ENCODE measurements at regions not wholly inside any gene's neighbourhood (a gene's known extent, or its start where the extent isn't known, plus 50 kb on each side); places are given as distances from the start of the nearest gene placed in this dataset.
"Not testable (repeated sequence)": the region's sequence is repeated elsewhere in the genome, so short reads cannot be mapped to it uniquely, and the experiment has no call there.

DNA sequence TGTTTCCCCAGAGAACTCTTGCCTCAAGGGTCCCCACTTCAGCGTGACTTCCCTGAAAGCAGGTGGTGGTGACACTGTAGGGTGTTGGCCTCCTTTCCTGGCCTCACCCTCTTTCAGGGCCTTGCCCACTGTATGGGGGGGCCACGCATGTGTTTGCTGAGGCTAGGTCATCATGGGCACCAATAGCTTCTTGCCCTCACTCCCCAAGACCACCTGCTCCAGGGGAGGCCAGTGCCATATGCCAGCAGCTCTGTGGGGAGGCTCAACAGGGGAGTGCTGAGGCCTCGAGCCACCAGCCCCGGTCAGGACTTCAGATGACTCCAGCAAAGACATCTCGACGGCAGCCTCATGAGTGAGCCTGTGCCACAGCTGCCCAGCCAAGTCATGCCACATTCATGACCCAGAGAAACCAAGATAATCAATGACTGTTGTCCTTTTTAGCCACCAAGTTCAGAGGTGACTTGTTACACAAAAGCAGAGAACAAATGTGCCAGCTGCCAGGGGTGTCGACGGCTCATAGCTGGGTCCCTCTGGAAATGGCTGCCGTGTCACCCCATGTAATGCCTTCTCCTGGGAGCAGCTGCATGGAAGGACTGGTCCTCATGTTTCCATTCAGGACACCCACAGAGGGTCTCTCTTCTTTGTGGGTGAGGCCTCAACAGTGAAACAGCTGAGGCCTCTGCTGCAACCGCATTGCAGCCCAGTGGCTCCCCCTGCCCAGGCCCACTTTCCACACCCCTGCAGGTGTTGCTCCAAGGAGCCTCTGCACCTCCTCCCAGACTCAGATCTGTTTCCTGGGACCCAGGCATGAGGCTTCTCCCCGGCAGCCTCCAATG is 162.2 kb downstream of the LAT start:
- not testable (repeated sequence) for DNase-seq (ENCODE audit: low read depth in 2 of 2)

DNA sequence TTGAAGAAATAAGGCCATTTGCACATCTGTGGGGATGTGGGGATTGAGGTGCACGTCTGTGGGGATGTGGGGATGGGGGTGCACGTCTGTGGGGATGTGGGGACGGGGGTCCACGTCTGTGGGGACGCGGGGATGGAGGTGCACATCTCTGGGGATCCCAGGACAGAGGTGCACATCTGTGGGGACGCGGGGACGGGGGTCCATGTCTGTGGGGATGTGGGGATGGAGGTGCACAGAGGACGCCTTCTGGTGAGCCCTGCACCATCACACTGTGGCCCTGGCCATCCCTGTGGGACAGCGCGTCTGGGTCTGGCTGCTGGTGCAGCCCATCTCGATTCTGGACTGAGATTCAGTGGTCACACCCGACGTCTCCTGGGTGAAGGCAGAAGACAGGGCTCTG is 161.4 kb downstream of the LAT start:
- DNase-seq (ENCODE audit: low read depth in 2 of 2): no peak

DNA sequence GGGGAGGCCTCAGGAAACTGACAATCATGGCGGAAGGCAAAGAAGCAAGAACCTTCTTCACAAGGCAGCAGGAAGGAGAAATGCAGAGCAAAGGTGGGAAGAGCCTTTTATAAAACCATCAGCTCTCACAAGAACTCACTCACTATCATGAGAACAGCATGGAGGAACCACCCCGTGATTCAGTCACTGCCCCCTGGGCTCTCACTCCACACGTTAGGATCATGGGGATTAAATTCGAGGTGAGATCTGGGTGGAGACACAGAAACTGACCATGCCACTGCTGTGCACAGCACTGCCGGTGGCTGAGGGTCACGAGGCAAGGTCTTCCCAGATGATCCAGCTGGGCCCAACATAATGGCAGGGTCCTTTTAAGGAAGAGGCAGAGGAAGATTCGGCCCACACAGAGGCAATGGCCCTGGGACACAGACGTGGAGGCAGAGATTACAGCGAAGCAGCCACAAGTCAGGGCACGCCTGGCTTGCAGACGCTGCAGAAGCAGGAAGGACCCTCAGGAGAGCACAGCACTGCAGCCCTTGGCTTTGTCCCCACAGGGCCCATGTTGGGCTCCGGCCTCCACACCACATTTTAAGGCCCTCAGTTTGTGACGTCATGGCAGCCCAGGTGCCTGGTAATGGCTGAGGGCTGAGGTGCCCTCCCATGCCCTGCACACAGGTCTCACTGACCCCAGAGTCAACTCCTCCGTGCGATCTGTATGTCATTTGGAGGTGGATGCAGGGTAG is 160.8 kb downstream of the LAT start:
- DNase-seq (ENCODE audit: low read depth in 2 of 2): not testable (repeated sequence)

- not testable (repeated sequence) for DNase-seq (ENCODE audit: low read depth in 2 of 2)
Measured at GRCh38 chr16:29145086-29145485, 160.2 kb downstream of the LAT start.

GRCh38 chr16:29144669-29145062 is 159.8 kb downstream of the LAT start:
- DNase-seq (ENCODE audit: low read depth in 2 of 2): not testable (repeated sequence)

DNA sequence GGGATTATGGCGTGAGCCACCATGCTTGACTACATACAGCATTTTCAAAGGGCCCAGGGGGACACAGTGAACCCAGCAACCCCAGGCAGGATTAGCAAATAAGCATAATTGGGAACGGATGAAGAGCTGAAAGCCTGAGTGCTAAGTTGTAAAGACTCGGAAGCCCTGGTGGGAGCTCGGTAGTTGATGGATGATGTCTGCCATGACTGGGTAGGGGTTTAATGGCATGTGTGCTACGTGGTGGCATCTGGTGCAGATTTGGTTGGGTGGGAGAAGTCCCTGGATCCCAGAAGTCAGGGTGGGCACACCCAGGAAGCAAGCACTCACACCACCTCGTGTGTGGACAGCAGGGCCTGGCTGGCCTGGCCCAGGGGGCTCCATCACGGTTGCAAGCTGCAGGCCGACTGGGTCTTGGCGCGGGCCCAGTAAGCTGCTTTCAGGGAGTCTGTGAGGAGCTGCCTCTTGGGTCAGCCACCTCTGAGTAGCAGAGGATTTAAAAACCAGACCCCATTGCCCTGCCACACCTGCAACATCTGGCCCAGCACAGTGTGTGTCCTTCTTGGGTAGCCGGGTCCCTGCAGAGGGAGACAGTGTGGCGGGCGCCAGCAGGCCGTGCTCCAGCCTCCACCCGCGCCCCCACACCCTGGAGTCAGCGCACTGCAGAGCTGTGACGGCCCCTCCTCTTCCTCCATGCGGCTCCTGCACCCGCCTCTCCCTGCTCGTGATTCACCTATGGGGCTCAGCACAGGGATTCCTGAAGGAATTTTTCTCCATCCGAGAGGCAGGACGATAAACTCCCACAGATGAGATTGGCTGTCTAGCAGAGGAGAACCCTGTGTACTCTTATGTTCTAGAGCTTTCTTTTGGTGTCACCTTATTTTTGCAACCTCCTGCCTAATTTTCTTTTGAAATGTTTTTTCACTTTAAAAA is 159.2 kb downstream of the LAT start:
- not testable (repeated sequence) for DNase-seq (ENCODE audit: low read depth in 2 of 2)

DNA sequence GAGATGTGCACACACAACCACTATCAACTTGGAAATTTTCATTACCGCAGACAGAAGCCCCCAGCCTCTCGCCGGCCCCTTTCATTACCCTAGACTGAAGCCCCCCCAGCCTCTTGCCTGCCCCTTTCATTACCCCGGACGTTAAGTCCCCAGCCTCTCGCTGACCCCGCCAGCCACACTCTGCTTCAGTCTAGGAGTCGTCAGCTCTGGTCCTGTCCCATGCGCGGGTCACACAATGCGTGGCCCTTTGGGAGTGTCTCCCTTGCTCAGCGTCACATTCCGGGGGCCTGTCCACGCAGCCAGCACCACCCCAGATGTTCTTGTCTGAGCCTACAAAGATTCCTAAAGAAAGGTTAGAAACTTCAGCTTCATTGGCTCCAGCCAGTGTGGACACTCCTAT is 157.7 kb downstream of the LAT start:
- not testable (repeated sequence) for DNase-seq (ENCODE audit: low read depth in 2 of 2)

- DNase-seq (ENCODE audit: low read depth in 2 of 2): no peak
Measured at GRCh38 chr16:29141586-29142324, 156.9 kb downstream of the LAT start.

GRCh38 chr16:29141121-29141520 is 156.3 kb downstream of the LAT start:
- DNase-seq (ENCODE audit: low read depth in 2 of 2): not testable (repeated sequence)

DNA sequence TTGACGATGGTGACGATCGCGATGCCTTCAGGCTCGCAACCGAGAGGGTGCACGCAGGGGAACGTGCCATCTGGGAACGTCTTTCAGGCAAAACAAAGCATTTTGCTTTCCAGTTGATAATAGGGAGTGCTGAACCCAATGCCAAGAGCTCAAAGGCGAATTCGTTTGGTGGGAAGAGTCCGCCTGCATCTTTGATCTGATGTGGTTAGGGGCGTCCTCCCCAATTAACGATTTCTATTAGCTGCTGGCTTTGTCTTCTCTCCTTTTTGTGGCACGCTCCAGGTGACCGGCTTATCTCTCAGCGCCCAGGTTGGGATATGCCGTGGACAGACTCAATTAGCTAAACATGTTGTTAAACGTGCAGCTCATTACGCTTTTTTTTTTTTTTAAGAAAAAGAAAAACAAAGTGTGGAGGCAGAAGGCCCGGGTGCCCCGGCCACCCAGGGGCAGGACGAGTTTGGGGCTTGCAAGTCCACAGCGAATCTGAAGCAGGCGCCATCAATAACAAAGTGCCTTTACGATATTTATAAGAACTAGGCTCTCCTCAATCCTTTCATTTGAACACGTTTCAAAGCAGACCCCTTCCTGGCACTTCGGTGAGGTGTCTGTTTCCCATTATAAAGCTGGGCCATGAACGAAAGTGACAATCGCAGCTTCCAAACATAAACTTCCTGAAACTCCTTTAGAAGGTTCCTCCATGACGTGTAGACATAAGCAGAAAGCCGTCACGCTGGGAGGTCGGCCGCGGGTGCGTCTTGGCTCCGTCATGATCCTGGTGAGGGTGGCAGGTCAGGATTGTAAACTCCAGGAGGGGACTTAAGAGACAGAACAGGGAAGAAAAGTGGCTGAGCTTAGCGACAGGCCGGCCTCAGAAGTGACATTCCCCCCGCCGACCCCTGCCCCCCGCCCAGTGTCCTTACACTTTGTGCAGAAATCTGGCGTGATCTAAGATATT is 155.3 kb downstream of the LAT start:
- DNase-seq (ENCODE audit: low read depth in 2 of 2): not testable (repeated sequence)

GRCh38 chr16:29139261-29139802 is 154.5 kb downstream of the LAT start:
- no peak for DNase-seq (ENCODE audit: low read depth in 2 of 2)

DNA sequence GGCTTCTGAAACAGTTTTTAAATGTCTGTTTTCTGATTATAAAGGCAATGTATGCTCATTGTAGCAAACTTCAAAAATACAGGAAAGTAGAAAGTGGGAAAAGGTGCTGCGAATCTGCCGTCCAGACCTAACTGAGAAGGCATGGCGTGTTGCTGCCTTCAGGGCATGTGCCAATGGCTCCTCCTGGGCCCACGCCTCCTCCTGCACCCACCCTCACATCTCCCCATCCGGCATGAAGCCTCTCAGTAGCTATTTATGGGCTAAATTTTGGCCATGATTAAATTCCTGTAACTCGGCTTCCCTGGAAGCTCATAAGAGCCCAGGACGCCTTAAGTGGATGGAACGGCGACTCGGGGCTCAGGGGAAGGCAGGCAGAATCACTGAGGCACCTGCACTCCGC is 153.8 kb downstream of the LAT start:
- DNase-seq (ENCODE audit: low read depth in 2 of 2): not testable (repeated sequence)

- not testable (repeated sequence) for DNase-seq (ENCODE audit: low read depth in 2 of 2)
Measured at GRCh38 chr16:29137894-29138662, 153.2 kb downstream of the LAT start.

DNA sequence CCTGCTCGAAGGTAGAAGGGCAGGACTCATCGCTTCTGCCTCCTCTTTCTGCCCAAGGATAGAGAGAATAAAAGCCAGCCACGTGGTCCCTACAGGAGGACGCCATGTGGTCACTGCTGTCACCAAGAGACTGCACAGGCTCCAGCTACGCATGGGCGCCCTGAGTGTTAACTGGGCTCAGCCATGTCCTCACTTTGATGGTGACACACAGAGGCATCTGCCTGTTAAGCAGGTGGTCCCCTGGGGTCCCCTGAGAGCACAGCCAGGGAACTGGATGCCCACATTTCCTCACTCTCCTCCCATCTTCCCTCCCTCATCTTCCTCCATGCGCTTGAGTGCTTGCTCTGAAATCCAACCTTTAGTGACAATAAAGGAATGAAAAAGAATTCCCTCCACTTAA is 152.6 kb downstream of the LAT start:
- not testable (repeated sequence) for DNase-seq (ENCODE audit: low read depth in 2 of 2)

DNA sequence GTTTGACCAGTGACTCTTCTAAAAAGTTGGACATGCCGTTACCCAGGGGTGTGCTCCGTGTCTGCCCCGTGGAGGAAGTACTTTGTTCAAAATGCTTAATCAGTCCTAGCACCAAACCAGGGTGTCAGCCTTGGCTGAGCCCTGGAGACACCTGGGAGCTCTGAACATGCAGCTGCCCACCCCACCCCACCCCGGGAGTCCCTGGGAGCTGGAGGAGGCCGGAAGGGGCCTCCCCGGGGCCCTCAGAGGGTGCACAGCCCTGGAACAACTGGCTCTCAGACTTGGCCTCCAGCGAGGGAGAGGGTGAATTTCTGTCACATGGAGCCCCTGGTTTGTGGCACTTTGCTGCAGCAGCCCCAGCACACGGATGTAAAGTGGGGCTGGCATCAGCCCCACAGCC is 152.1 kb downstream of the LAT start:
- not testable (repeated sequence) for DNase-seq (ENCODE audit: low read depth in 2 of 2)

- DNase-seq (ENCODE audit: low read depth in 2 of 2): not testable (repeated sequence)
Measured at GRCh38 chr16:29136046-29136696, 151.3 kb downstream of the LAT start.

- not testable (repeated sequence) for DNase-seq (ENCODE audit: low read depth in 2 of 2)
Measured at GRCh38 chr16:29135098-29135497, 150.2 kb downstream of the LAT start.

GRCh38 chr16:29133681-29134430 is 149.0 kb downstream of the LAT start:
- not testable (repeated sequence) for DNase-seq (ENCODE audit: low read depth in 2 of 2)

Measured in stimulated activated CD8-positive, alpha-beta memory T cell treated with anti-CD3 and anti-CD28 coated beads, Interleukin-15, amount 100 ng/mL, for 4 hours (primary cell).